GM23338 (cell line): ENCODE measurements at regions not wholly inside any gene's neighbourhood (a gene's known extent, or its start where the extent isn't known, plus 50 kb on each side); places are given as distances from the start of the nearest gene placed in this dataset.

Experiments used
- ATAC-seq: fragments of 200-7000 bp; cut with Tn5 transposase; 3 replicates; pipeline ENCODE4 v1.9.1; 2020
- DNase-seq: peaks from one replicate; pipeline ENCODE4 v3.0.0-alpha.2; 2015; ENCODE audit warnings: low spot score
- H2AFZ ChIP-seq: fragments of 200-600 bp; sonication (generic); 2 replicates; pipeline ENCODE4 v1.8.0; 2016; ENCODE audit warnings: antibody characterized with exemption, mild to moderate bottlenecking, moderate library complexity
- H3F3A ChIP-seq: fragments of 200-600 bp; sonication (generic); replicated peaks from 2 replicates; pipeline ENCODE4 v1.8.0; 2017; ENCODE audit warnings: antibody characterized with exemption, mixed run types, low read depth
- H3K27ac ChIP-seq: fragments of 200-600 bp; sonication (generic); 2 replicates; pipeline ENCODE4 v1.6.1; 2016; ENCODE audit warnings: low read depth
- H3K27me3 ChIP-seq: fragments of 200-600 bp; sonication (generic); 2 replicates; pipeline ENCODE4 v1.8.0; 2016; ENCODE audit warnings: mild to moderate bottlenecking, mixed run types, moderate library complexity; ENCODE audit not compliant: insufficient read depth
- H3K36me3 ChIP-seq: fragments of 200-600 bp; sonication (generic); 2 replicates; pipeline ENCODE4 v1.8.0; 2016; ENCODE audit warnings: mild to moderate bottlenecking; ENCODE audit not compliant: insufficient read depth
- H3K4me1 ChIP-seq: fragments of 200-600 bp; sonication (generic); 2 replicates; pipeline ENCODE4 v1.8.0; 2016; ENCODE audit warnings: mild to moderate bottlenecking, moderate library complexity; ENCODE audit not compliant: insufficient read depth
- H3K4me2 ChIP-seq: fragments of 200-600 bp; sonication (generic); 2 replicates; pipeline ENCODE4 v1.7.1; 2017; ENCODE audit warnings: mixed run types
- H3K4me3 ChIP-seq: fragments of 200-600 bp; sonication (generic); 2 replicates; pipeline ENCODE4 v1.6.1; 2016; ENCODE audit warnings: mixed run types
- H3K79me2 ChIP-seq: fragments of 200-600 bp; sonication (generic); replicated peaks from 2 replicates; pipeline ENCODE4 v1.8.0; 2017; ENCODE audit warnings: mild to moderate bottlenecking; ENCODE audit not compliant: insufficient read depth
- H3K9me2 ChIP-seq: fragments of 200-600 bp; sonication (generic); 2 replicates; pipeline ENCODE4 v1.8.0; 2017; ENCODE audit not compliant: insufficient read depth
- H4K20me1 ChIP-seq: fragments of 200-600 bp; sonication (generic); replicated peaks from 2 replicates; pipeline ENCODE4 v1.8.0; 2017; ENCODE audit warnings: mild to moderate bottlenecking; ENCODE audit not compliant: insufficient read depth
- H3K27ac Mint-ChIP-seq: 2 replicates; pipeline ENCODE4 v1.8.0; 2020; ENCODE audit warnings: inconsistent platforms, mild to moderate bottlenecking, moderate library complexity, mixed read lengths
- H3K27me3 Mint-ChIP-seq: 3 replicates; pipeline ENCODE4 v1.8.0; 2022; ENCODE audit warnings: low read depth, mild to moderate bottlenecking, moderate library complexity, mixed read lengths, inconsistent platforms; ENCODE audit not compliant: insufficient read depth, poor library complexity
- H3K36me3 Mint-ChIP-seq: 3 replicates; pipeline ENCODE4 v1.8.0; 2021; ENCODE audit warnings: low read depth, mild to moderate bottlenecking, inconsistent platforms, moderate library complexity, mixed read lengths
- H3K4me1 Mint-ChIP-seq: 3 replicates; pipeline ENCODE4 v1.8.0; 2020; ENCODE audit warnings: mild to moderate bottlenecking, inconsistent platforms, mixed read lengths
- H3K4me3 Mint-ChIP-seq: 3 replicates; pipeline ENCODE4 v1.8.0; 2021; ENCODE audit warnings: moderate library complexity, mild to moderate bottlenecking, inconsistent platforms, mixed read lengths
- H3K9me3 Mint-ChIP-seq: 3 replicates; pipeline ENCODE4 v1.8.0; 2020; ENCODE audit warnings: moderate library complexity, mild to moderate bottlenecking, inconsistent platforms, mixed read lengths
- CREB1 ChIP-seq: fragments of 250-450 bp; sonication (Bioruptor Pico); IDR thresholded peaks from 2 replicates; pipeline ENCODE4 v1.5.0; 2020; ENCODE audit warnings: low read depth, mild to moderate bottlenecking, moderate library complexity
- CTCF ChIP-seq, 2 experiments: fragments of 200-600 bp in 1 of 2; sonication (generic) in 1 of 2; conservative IDR thresholded peaks; 2 replicates each; pipeline versions ENCODE4 v1.5.1 to v1.6.1; 2016 to 2017; ENCODE audit warnings: antibody characterized with exemption in 2 of 2, low read depth in 2 of 2, mild to moderate bottlenecking in 2 of 2, moderate library complexity in 1 of 2
- ETS1 ChIP-seq: IDR thresholded peaks from 2 replicates; pipeline ENCODE4 v1.6.1; 2016; ENCODE audit warnings: antibody characterized with exemption
- EZH2 ChIP-seq: fragments of 200-600 bp; sonication (generic); IDR thresholded peaks from one replicate; pipeline ENCODE4 v1.8.0; 2017; ENCODE audit warnings: antibody characterized with exemption, mild to moderate bottlenecking, low read depth; ENCODE audit not compliant: unreplicated experiment
- EZH2phosphoT487 ChIP-seq: fragments of 200-600 bp; sonication (generic); IDR thresholded peaks from one replicate; pipeline ENCODE4 v1.8.1; 2018; ENCODE audit warnings: antibody characterized with exemption; ENCODE audit not compliant: unreplicated experiment
- JUNB ChIP-seq: IDR thresholded peaks from one replicate; pipeline ENCODE4 v1.6.1; 2016; ENCODE audit warnings: antibody characterized with exemption; ENCODE audit not compliant: unreplicated experiment
- NANOG ChIP-seq: IDR thresholded peaks from 2 replicates; pipeline ENCODE4 v1.6.1; 2016; ENCODE audit warnings: antibody characterized with exemption, borderline replicate concordance
- POLR2AphosphoS5 ChIP-seq: IDR thresholded peaks from 2 replicates; pipeline ENCODE4 v1.6.1; 2016; ENCODE audit warnings: antibody characterized with exemption, low read depth
- REST ChIP-seq: IDR thresholded peaks from one replicate; pipeline ENCODE4 v1.6.1; 2018; ENCODE audit warnings: antibody characterized with exemption; ENCODE audit not compliant: unreplicated experiment
- STAT1 ChIP-seq: IDR thresholded peaks from one replicate; pipeline ENCODE4 v1.6.1; 2016; ENCODE audit warnings: antibody characterized with exemption; ENCODE audit not compliant: unreplicated experiment
- ZNF114 ChIP-seq: fragments of 250-450 bp; sonication (Bioruptor Pico); IDR thresholded peaks from 2 replicates; pipeline ENCODE4 v1.5.0; 2020; ENCODE audit warnings: mild to moderate bottlenecking, moderate library complexity
- ZNF331 ChIP-seq: fragments of 250-450 bp; sonication (Bioruptor Pico); IDR thresholded peaks from 2 replicates; pipeline ENCODE4 v1.5.0; 2020; ENCODE audit warnings: low read depth, mild to moderate bottlenecking, moderate library complexity
- ZNF462 ChIP-seq: fragments of 250-450 bp; sonication (Bioruptor Pico); IDR thresholded peaks from 2 replicates; pipeline ENCODE4 v1.5.0; 2020; ENCODE audit warnings: mild to moderate bottlenecking, moderate library complexity

- TF ChIP-seq POLR2AphosphoS5: no peak
- TF ChIP-seq CREB1 (CRISPR knock-in tag): no peak
- TF ChIP-seq JUNB: no peak
- TF ChIP-seq STAT1: no peak
- TF ChIP-seq ZNF114 (CRISPR knock-in tag): no peak
- no peak for TF ChIP-seq REST
- TF ChIP-seq ZNF462 (CRISPR knock-in tag): no peak
- no peak for TF ChIP-seq ETS1
- no peak for TF ChIP-seq ZNF331 (CRISPR knock-in tag)
- TF ChIP-seq NANOG: no peak
- no peak for TF ChIP-seq EZH2
- no peak for TF ChIP-seq CTCF (conservative IDR thresholded peaks at IDR 0.05; ENCODE audit: low read depth in 2 of 2)
- no peak for TF ChIP-seq EZH2phosphoT487
- ATAC-seq (no peak), DNase-seq (no peak)
- no peak overlapping the region for H3K27ac Mint-ChIP-seq
- H3K36me3 Mint-ChIP-seq: no peaks in the 10 kb centered on the region
- H2AFZ ChIP-seq: no peak overlapping the region
- H3K36me3 ChIP-seq: no peaks in the 10 kb centered on the region
- no peaks in the 10 kb centered on the region for H3K9me3 Mint-ChIP-seq
- H3F3A ChIP-seq: no peaks in the 10 kb centered on the region
- no peaks in the 10 kb centered on the region; the same call in 1 of the 2 replicates for H3K9me2 ChIP-seq
- H3K4me1 ChIP-seq: peaks cover 9% of the 10 kb centered on the region; the same call in 1 of the 2 replicates
- no peak overlapping the region for H3K27ac ChIP-seq
- no peak overlapping the region for H3K4me3 ChIP-seq
- H3K4me2 ChIP-seq: no peak overlapping the region
- H3K4me3 Mint-ChIP-seq: no peak overlapping the region
- peaks cover 12% of the 10 kb centered on the region for H3K4me1 Mint-ChIP-seq
- H3K27me3 Mint-ChIP-seq: peaks cover 4% of the 10 kb centered on the region
- no peaks in the 10 kb centered on the region for H4K20me1 ChIP-seq
- H3K79me2 ChIP-seq: no peaks in the 10 kb centered on the region
- no peaks in the 10 kb centered on the region for H3K27me3 ChIP-seq
Measured at GRCh38 chr16:86808863-86809444, 230.6 kb downstream of the FOXL1 start.
